ENCODE measurements at regions not wholly inside any gene's neighbourhood (a gene's known extent, or its start where the extent isn't known, plus 50 kb on each side); places are given as distances from the start of the nearest gene placed in this dataset.

- Histone ChIP-seq H3K9me3 (no peaks in the 10 kb centered on the region), H3K27me3 (no peaks in the 10 kb centered on the region), H3K4me3 (no peak overlapping the region), H3K4me1 (no peaks in the 10 kb centered on the region), H3K27ac (no peak overlapping the region), H3K36me3 (no peaks in the 10 kb centered on the region)
- TF ChIP-seq POLR2A (IDR thresholded peaks at IDR 0.05) (no peak), CTCF (IDR thresholded peaks at IDR 0.05) (no peak)
- intact Hi-C loops (cut with DNase I; ENCODE audit: low total_unique reads) = no loop called here
- no peak for DNase-seq
These were observed 381.9 kb upstream of the TOM1L1 start for GRCh38 chr17:54518706-54519105.

GRCh38 chr17:54521137-54521536 lies 379.5 kb upstream of the TOM1L1 start:
- no peaks in the 10 kb centered on the region for H3K4me1 ChIP-seq
- no peaks in the 10 kb centered on the region for H3K27me3 ChIP-seq
- no peak for DNase-seq
- no peaks in the 10 kb centered on the region for H3K36me3 ChIP-seq
- TF ChIP-seq POLR2A (IDR thresholded peaks at IDR 0.05) (no peak), CTCF (IDR thresholded peaks at IDR 0.05) (no peak)
- intact Hi-C loops (cut with DNase I; ENCODE audit: low total_unique reads) = no loop called here
- no peaks in the 10 kb centered on the region for H3K9me3 ChIP-seq
- H3K27ac ChIP-seq = no peak overlapping the region
- H3K4me3 ChIP-seq = no peak overlapping the region

GRCh38 chr17:54524501-54524900 lies 376.2 kb upstream of the TOM1L1 start:
- H3K4me3 ChIP-seq = no peak overlapping the region
- no peaks in the 10 kb centered on the region for H3K36me3 ChIP-seq
- no peak overlapping the region for H3K27ac ChIP-seq
- H3K4me1 ChIP-seq = no peaks in the 10 kb centered on the region
- no peaks in the 10 kb centered on the region for H3K27me3 ChIP-seq
- H3K9me3 ChIP-seq = no peaks in the 10 kb centered on the region
- intact Hi-C loops (cut with DNase I; ENCODE audit: low total_unique reads) = no loop called here
- TF ChIP-seq POLR2A (IDR thresholded peaks at IDR 0.05) (no peak), CTCF (IDR thresholded peaks at IDR 0.05) (no peak)
- DNase-seq = no peak

GRCh38 chr17:54527941-54528340 lies 372.7 kb upstream of the TOM1L1 start:
- intact Hi-C loops (cut with DNase I; ENCODE audit: low total_unique reads) = no loop called here
- Histone ChIP-seq H3K4me1 (no peaks in the 10 kb centered on the region), H3K36me3 (no peaks in the 10 kb centered on the region), H3K9me3 (no peaks in the 10 kb centered on the region), H3K4me3 (no peak overlapping the region), H3K27me3 (no peaks in the 10 kb centered on the region), H3K27ac (no peak overlapping the region)
- DNase-seq = no peak
- TF ChIP-seq CTCF (IDR thresholded peaks at IDR 0.05) = no peak
- no peak for TF ChIP-seq POLR2A (IDR thresholded peaks at IDR 0.05)

GRCh38 chr17:54530398-54530797 lies 370.3 kb upstream of the TOM1L1 start:
- H3K4me1 ChIP-seq = no peaks in the 10 kb centered on the region
- no peaks in the 10 kb centered on the region for H3K36me3 ChIP-seq
- intact Hi-C loops (cut with DNase I; ENCODE audit: low total_unique reads) = no loop called here
- H3K4me3 ChIP-seq = no peak overlapping the region
- H3K27ac ChIP-seq = no peak overlapping the region
- H3K27me3 ChIP-seq = no peaks in the 10 kb centered on the region
- H3K9me3 ChIP-seq = no peaks in the 10 kb centered on the region
- no peak for TF ChIP-seq POLR2A (IDR thresholded peaks at IDR 0.05)
- no peak for TF ChIP-seq CTCF (IDR thresholded peaks at IDR 0.05)
- no peak for DNase-seq

All from uterus (tissue), 3 donors.